ENCODE measurements at regions not wholly inside any gene's neighbourhood (a gene's known extent, or its start where the extent isn't known, plus 50 kb on each side); places are given as distances from the start of the nearest gene placed in this dataset.
A peak's percentile ranks its signal among the peaks of the same experiment; 100 is the strongest.

DNA sequence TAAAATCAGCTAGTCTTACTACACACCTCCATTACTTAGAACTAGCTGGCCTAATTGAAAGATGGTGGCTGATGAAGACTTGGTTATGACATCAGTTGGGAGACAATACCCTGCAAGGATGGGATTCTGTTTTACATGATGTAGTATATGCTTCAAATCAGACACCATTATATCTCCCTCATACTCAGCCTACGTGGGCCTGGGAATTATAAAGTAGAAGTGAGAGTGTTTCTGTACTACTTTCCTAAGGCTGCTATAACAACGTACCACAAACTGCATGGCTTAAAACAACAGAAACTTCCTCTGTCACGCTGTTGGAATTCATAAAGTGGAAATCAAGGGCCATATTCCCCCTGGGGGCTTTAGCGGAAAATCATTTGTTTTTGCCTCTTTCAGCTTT is 190.4 kb downstream of the PAH start:
- H3K4me1 ChIP-seq (ENCODE audit: control insufficient read depth, insufficient read depth, low read length): peaks cover 4% of the 10 kb centered on the region
- no peaks in the 10 kb centered on the region for H3K36me3 ChIP-seq (ENCODE audit: control insufficient read depth, insufficient read depth, low read length, severe bottlenecking)
- no peaks in the 10 kb centered on the region for H3K27me3 ChIP-seq (replicated peaks; ENCODE audit: control insufficient read depth, insufficient read depth, low read length)
- H3K4me3 ChIP-seq (ENCODE audit: low read length): no peak overlapping the region
- no peak overlapping the region for H3K9ac ChIP-seq (ENCODE audit: low read length)
- H3K9me3 ChIP-seq (ENCODE audit: control insufficient read depth, low read length): no peaks in the 10 kb centered on the region
- no peak for DNase-seq (ENCODE audit: low read depth)

DNA sequence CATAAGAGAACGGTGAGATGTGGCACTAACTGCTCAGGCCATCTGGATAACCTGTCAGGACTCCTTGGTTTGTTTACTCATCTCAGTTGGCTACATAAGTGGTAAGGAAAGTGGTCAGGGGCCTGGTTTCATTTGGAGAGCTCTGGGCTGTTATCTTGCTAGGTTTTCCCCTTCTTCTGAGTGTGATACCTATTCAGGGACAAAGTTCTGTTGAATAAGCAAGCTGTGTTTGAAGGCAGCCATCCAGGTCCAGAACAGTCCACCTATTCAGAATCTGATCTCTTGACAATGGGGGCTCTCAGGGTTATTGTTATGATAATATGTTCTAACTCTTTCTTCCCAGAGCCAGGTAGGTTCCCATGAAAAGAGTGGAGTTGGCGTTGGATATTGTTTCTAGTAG is 194.9 kb downstream of the PAH start:
- H3K36me3 ChIP-seq (ENCODE audit: control insufficient read depth, insufficient read depth, low read length, severe bottlenecking): no peaks in the 10 kb centered on the region
- H3K4me1 ChIP-seq (ENCODE audit: control insufficient read depth, insufficient read depth, low read length): peaks cover 4% of the 10 kb centered on the region
- no peaks in the 10 kb centered on the region for H3K27me3 ChIP-seq (replicated peaks; ENCODE audit: control insufficient read depth, insufficient read depth, low read length)
- H3K9ac ChIP-seq (ENCODE audit: low read length): no peak overlapping the region
- no peak for DNase-seq (ENCODE audit: low read depth)
- H3K9me3 ChIP-seq (ENCODE audit: control insufficient read depth, low read length): no peaks in the 10 kb centered on the region
- no peak overlapping the region for H3K4me3 ChIP-seq (ENCODE audit: low read length)

DNA sequence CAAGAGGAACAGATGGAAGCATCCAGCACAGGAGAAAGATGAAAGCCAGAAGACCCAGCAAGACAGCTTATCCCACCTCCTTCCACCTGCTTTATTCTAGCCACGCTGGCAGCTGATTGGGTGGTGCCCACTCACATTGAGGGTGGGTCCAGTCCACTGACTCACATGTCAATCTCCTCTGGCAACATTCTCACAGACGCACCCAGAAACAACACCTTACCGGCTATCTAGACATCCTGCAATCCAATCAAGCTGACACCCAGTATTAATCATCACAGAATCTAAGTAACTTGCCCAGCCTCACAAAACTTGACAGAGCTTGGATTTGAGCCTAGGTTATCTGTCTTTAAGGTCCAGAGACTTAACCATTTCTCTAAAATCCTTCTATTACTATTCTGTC is 208.9 kb downstream of the PAH start:
- no peaks in the 10 kb centered on the region for H3K4me1 ChIP-seq (ENCODE audit: control insufficient read depth, insufficient read depth, low read length)
- no peaks in the 10 kb centered on the region for H3K27me3 ChIP-seq (replicated peaks; ENCODE audit: control insufficient read depth, insufficient read depth, low read length)
- H3K36me3 ChIP-seq (ENCODE audit: control insufficient read depth, insufficient read depth, low read length, severe bottlenecking): no peaks in the 10 kb centered on the region
- no peaks in the 10 kb centered on the region for H3K9me3 ChIP-seq (ENCODE audit: control insufficient read depth, low read length)
- H3K9ac ChIP-seq (ENCODE audit: low read length): no peak overlapping the region
- DNase-seq (ENCODE audit: low read depth): no peak
- no peak overlapping the region for H3K4me3 ChIP-seq (ENCODE audit: low read length)

GRCh38 chr12:102702447-102703114 is 214.5 kb downstream of the PAH start:
- H3K36me3 ChIP-seq (ENCODE audit: control insufficient read depth, insufficient read depth, low read length, severe bottlenecking): no peaks in the 10 kb centered on the region
- no peak overlapping the region for H3K9ac ChIP-seq (ENCODE audit: low read length)
- peaks cover 15% of the 10 kb centered on the region for H3K4me1 ChIP-seq (ENCODE audit: control insufficient read depth, insufficient read depth, low read length)
- no peaks in the 10 kb centered on the region for H3K27me3 ChIP-seq (replicated peaks; ENCODE audit: control insufficient read depth, insufficient read depth, low read length)
- H3K9me3 ChIP-seq (ENCODE audit: control insufficient read depth, low read length): no peaks in the 10 kb centered on the region
- no peak overlapping the region for H3K4me3 ChIP-seq (ENCODE audit: low read length)
- peak; percentile 73 for DNase-seq (ENCODE audit: low read depth)

DNA sequence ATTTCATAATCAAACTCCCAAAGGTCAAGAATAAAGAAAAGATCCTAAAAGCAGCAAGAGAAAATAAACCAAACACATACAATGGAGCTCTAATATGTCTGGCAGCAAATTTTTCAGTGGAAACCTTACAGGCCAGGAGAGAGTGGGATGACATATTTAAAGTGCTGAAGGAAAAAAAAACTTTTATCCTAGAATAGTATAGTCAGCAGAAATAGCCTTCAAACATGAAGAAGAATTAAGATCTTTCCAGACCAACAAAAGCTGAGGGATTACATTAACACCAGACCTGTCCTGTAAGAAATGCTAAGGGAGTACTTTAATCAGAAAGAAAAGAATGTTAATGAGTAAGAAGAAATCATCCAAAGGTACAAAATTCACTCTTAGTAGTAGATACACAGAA is 215.7 kb upstream of the IGF1 start:
- Histone ChIP-seq H3K9me3 (ENCODE audit: control insufficient read depth, low read length) (no peaks in the 10 kb centered on the region), H3K27me3 (replicated peaks; ENCODE audit: control insufficient read depth, insufficient read depth, low read length) (no peaks in the 10 kb centered on the region), H3K4me1 (ENCODE audit: control insufficient read depth, insufficient read depth, low read length) (peaks cover 8% of the 10 kb centered on the region), H3K36me3 (ENCODE audit: control insufficient read depth, insufficient read depth, low read length, severe bottlenecking) (no peaks in the 10 kb centered on the region), H3K9ac (ENCODE audit: low read length) (no peak overlapping the region), H3K4me3 (ENCODE audit: low read length) (no peak overlapping the region)
- no peak for DNase-seq (ENCODE audit: low read depth)

- DNase-seq (ENCODE audit: low read depth): no peak
- Histone ChIP-seq H3K4me1 (ENCODE audit: control insufficient read depth, insufficient read depth, low read length) (peaks cover 3% of the 10 kb centered on the region), H3K27me3 (replicated peaks; ENCODE audit: control insufficient read depth, insufficient read depth, low read length) (no peaks in the 10 kb centered on the region), H3K4me3 (ENCODE audit: low read length) (no peak overlapping the region), H3K9me3 (ENCODE audit: control insufficient read depth, low read length) (no peaks in the 10 kb centered on the region), H3K36me3 (ENCODE audit: control insufficient read depth, insufficient read depth, low read length, severe bottlenecking) (no peaks in the 10 kb centered on the region), H3K9ac (ENCODE audit: low read length) (no peak overlapping the region)
These were observed 214.5 kb upstream of the IGF1 start for GRCh38 chr12:102694903-102695302.

- Histone ChIP-seq H3K4me1 (ENCODE audit: control insufficient read depth, insufficient read depth, low read length) (peaks cover 9% of the 10 kb centered on the region), H3K4me3 (ENCODE audit: low read length) (no peak overlapping the region), H3K27me3 (replicated peaks; ENCODE audit: control insufficient read depth, insufficient read depth, low read length) (no peaks in the 10 kb centered on the region), H3K9ac (ENCODE audit: low read length) (no peak overlapping the region), H3K36me3 (ENCODE audit: control insufficient read depth, insufficient read depth, low read length, severe bottlenecking) (no peaks in the 10 kb centered on the region), H3K9me3 (ENCODE audit: control insufficient read depth, low read length) (no peaks in the 10 kb centered on the region)
- DNase-seq (ENCODE audit: low read depth): no peak
These were observed 211.6 kb upstream of the IGF1 start for GRCh38 chr12:102691773-102692555.

GRCh38 chr12:102690253-102690652 is 209.9 kb upstream of the IGF1 start:
- Histone ChIP-seq H3K9me3 (ENCODE audit: control insufficient read depth, low read length) (no peaks in the 10 kb centered on the region), H3K9ac (ENCODE audit: low read length) (no peak overlapping the region), H3K4me3 (ENCODE audit: low read length) (no peak overlapping the region), H3K36me3 (ENCODE audit: control insufficient read depth, insufficient read depth, low read length, severe bottlenecking) (no peaks in the 10 kb centered on the region), H3K27me3 (replicated peaks; ENCODE audit: control insufficient read depth, insufficient read depth, low read length) (no peaks in the 10 kb centered on the region), H3K4me1 (ENCODE audit: control insufficient read depth, insufficient read depth, low read length) (peaks cover 11% of the 10 kb centered on the region)
- no peak for DNase-seq (ENCODE audit: low read depth)

DNA sequence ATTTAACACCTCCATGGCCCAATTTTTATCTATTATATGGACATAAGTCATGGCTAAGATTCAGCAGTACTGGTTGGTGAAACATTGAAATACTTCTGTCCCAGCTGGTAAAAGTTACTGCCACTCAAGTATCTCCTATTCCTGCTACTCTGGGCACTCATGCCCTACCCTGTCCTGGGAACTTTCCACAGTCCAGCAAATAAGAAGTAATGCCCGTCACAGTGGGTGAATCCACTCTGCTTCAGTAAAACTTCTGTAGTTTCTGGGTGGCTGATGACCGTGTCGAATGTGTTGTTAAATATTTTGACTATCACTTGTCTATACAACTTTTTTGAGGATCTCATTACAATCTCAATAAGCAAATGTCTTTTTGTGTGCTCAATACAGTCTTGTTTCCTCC is 209.3 kb upstream of the IGF1 start:
- no peaks in the 10 kb centered on the region for H3K27me3 ChIP-seq (replicated peaks; ENCODE audit: control insufficient read depth, insufficient read depth, low read length)
- no peaks in the 10 kb centered on the region for H3K36me3 ChIP-seq (ENCODE audit: control insufficient read depth, insufficient read depth, low read length, severe bottlenecking)
- H3K4me1 ChIP-seq (ENCODE audit: control insufficient read depth, insufficient read depth, low read length): peaks cover 11% of the 10 kb centered on the region
- DNase-seq (ENCODE audit: low read depth): no peak
- H3K4me3 ChIP-seq (ENCODE audit: low read length): no peak overlapping the region
- no peaks in the 10 kb centered on the region for H3K9me3 ChIP-seq (ENCODE audit: control insufficient read depth, low read length)
- no peak overlapping the region for H3K9ac ChIP-seq (ENCODE audit: low read length)

DNA sequence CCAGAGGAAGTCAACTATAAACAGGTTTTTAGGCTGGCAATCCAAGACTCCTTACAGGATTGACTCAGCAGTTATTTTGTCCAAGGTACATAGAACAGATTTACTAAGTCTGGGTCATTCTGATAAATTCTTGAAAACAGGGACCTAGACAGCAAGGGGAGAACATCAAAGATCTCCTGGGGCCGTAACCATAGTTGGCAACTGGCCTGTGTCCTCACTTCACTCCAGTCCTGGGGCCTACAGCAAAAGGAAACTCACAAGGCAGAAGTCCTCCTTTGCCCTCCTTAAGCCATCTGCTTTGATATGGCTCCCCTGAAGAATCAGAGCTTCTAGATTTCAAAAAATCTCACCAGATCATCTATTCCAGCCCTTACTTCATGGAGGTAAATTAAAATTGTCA is 207.2 kb upstream of the IGF1 start:
- H3K9ac ChIP-seq (ENCODE audit: low read length): no peak overlapping the region
- H3K9me3 ChIP-seq (ENCODE audit: control insufficient read depth, low read length): no peaks in the 10 kb centered on the region
- no peaks in the 10 kb centered on the region for H3K36me3 ChIP-seq (ENCODE audit: control insufficient read depth, insufficient read depth, low read length, severe bottlenecking)
- H3K4me1 ChIP-seq (ENCODE audit: control insufficient read depth, insufficient read depth, low read length): peaks cover 11% of the 10 kb centered on the region
- H3K4me3 ChIP-seq (ENCODE audit: low read length): no peak overlapping the region
- H3K27me3 ChIP-seq (replicated peaks; ENCODE audit: control insufficient read depth, insufficient read depth, low read length): no peaks in the 10 kb centered on the region
- DNase-seq (ENCODE audit: low read depth): peak; percentile 3

GRCh38 chr12:102685841-102686240 is 205.5 kb upstream of the IGF1 start:
- Histone ChIP-seq H3K9me3 (ENCODE audit: control insufficient read depth, low read length) (no peaks in the 10 kb centered on the region), H3K9ac (ENCODE audit: low read length) (no peak overlapping the region), H3K4me3 (ENCODE audit: low read length) (no peak overlapping the region), H3K27me3 (replicated peaks; ENCODE audit: control insufficient read depth, insufficient read depth, low read length) (no peaks in the 10 kb centered on the region), H3K36me3 (ENCODE audit: control insufficient read depth, insufficient read depth, low read length, severe bottlenecking) (no peaks in the 10 kb centered on the region), H3K4me1 (ENCODE audit: control insufficient read depth, insufficient read depth, low read length) (peaks cover 11% of the 10 kb centered on the region)
- DNase-seq (ENCODE audit: low read depth): no peak
